PC-9 (cell line): ENCODE measurements at regions not wholly inside any gene's neighbourhood (a gene's known extent, or its start where the extent isn't known, plus 50 kb on each side); places are given as distances from the start of the nearest gene placed in this dataset.

Experiments
- BruUV-seq: library from RNA; stranded (reverse); fragments of 400-500 nt; replicated peaks from 2 replicates; lab custom pipeline; 2021; lab: Mats Ljungman, UMichigan
- CTCF ChIA-PET: fragments of 300-600 bp; sonication (Branson Sonifier 250); formaldehyde crosslinking; loops from one replicate; lab custom pipeline; 2022; ENCODE audit warnings: antibody characterized with exemption; lab: Charles Lee
- POLR2A ChIA-PET: fragments of 300-600 bp; sonication (Branson Sonifier 250); formaldehyde crosslinking; loops from one replicate; lab custom pipeline; 2022; ENCODE audit warnings: antibody characterized with exemption; ENCODE audit not compliant: unreplicated experiment; lab: Charles Lee
- DNase-seq, 2 experiments: peaks; one replicate each; pipeline versions ENCODE4 v3.0.0 to v3.0.0-alpha.2; 2015 to 2022; ENCODE audit warnings: mixed read lengths in 1 of 2
- H2AFZ ChIP-seq: fragments of 200-600 bp; sonication (generic); 2 replicates; pipeline ENCODE4 v1.8.1; 2017; ENCODE audit warnings: antibody characterized with exemption
- H3F3A ChIP-seq: fragments of 200-600 bp; sonication (generic); 2 replicates; pipeline ENCODE4 v1.8.1; 2017; ENCODE audit warnings: antibody characterized with exemption, mild to moderate bottlenecking, low read depth; ENCODE audit not compliant: insufficient read depth
- H3K27ac ChIP-seq: fragments of 200-600 bp; sonication (generic); 2 replicates; pipeline ENCODE4 v1.6.1; 2016; ENCODE audit warnings: mixed run types
- H3K27me3 ChIP-seq: fragments of 200-600 bp; sonication (generic); 2 replicates; pipeline ENCODE4 v1.6.1; 2016; ENCODE audit warnings: low read depth, mixed run types; ENCODE audit not compliant: insufficient read depth
- H3K36me3 ChIP-seq: fragments of 200-600 bp; sonication (generic); 2 replicates; pipeline ENCODE4 v1.6.1; 2016; ENCODE audit warnings: low read depth, mixed run types
- H3K4me1 ChIP-seq: fragments of 200-600 bp; sonication (generic); replicated peaks from 2 replicates; pipeline ENCODE4 v1.6.1; 2016; ENCODE audit warnings: mixed run types; ENCODE audit not compliant: insufficient read depth
- H3K4me2 ChIP-seq: fragments of 200-600 bp; sonication (generic); 2 replicates; pipeline ENCODE4 v1.6.1; 2017; ENCODE audit warnings: mixed run types
- H3K4me3 ChIP-seq: fragments of 200-600 bp; sonication (generic); 2 replicates; pipeline ENCODE4 v1.6.1; 2016; ENCODE audit warnings: mixed run types
- H3K79me2 ChIP-seq: fragments of 200-600 bp; sonication (generic); 2 replicates; pipeline ENCODE4 v1.6.1; 2017; ENCODE audit warnings: low read depth, mixed run types
- H3K9me2 ChIP-seq: fragments of 200-600 bp; sonication (generic); 2 replicates; pipeline ENCODE4 v1.8.1; 2017; ENCODE audit warnings: mild to moderate bottlenecking; ENCODE audit not compliant: insufficient read depth
- H3K9me3 ChIP-seq: fragments of 200-600 bp; sonication (generic); 2 replicates; pipeline ENCODE4 v1.8.1; 2016; ENCODE audit warnings: low read depth; ENCODE audit not compliant: insufficient read depth
- H4K20me1 ChIP-seq: fragments of 200-600 bp; sonication (generic); 2 replicates; pipeline ENCODE4 v1.8.1; 2017; ENCODE audit not compliant: insufficient read depth
- EZH2 ChIP-seq: fragments of 200-600 bp; sonication (generic); IDR thresholded peaks from 2 replicates; pipeline ENCODE4 v1.8.0; 2017; ENCODE audit warnings: antibody characterized with exemption, low read depth
- intact Hi-C: fragments of 100-400 bp; cut with micrococcal nuclease; formaldehyde crosslinking; loops from one replicate; pipeline ENCODE4 v1.10.0; 2022; ENCODE audit not compliant: unreplicated experiment
- TF ChIP-seq, protein P1 (sequence below): fragments of 200-600 bp; sonication (generic); conservative IDR thresholded peaks from 2 replicates; pipeline ENCODE4 v1.6.1; 2017; ENCODE audit warnings: mixed run types, antibody characterized with exemption, mild to moderate bottlenecking, moderate library complexity

DNA sequence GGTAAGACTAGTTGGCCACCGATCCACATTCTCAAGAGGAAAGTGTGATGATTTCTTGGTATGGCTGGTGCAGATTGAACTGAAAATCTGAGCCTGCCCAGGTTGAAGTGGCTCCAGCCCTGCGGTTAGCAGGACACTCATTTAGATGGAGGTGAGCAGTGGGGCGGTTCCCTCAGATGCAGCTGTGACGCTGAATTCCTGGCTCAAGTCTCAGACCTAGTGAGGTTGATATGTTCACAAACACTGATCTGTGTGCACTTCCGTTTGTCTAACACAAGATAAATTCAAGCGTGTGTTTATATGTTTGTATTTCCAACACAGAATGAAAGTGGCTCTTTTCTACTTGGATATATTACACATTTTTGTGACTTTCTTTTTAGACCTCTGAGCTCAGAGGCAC is 83.4 kb upstream of the FRMD1 start:
- Histone ChIP-seq H3K4me1 (no peaks in the 10 kb centered on the region), H3K9me2 (no peaks in the 10 kb centered on the region), H2AFZ (no peak overlapping the region), H3F3A (no peaks in the 10 kb centered on the region), H3K27ac (no peak overlapping the region), H4K20me1 (no peaks in the 10 kb centered on the region), H3K79me2 (no peaks in the 10 kb centered on the region), H3K4me2 (no peak overlapping the region), H3K36me3 (no peaks in the 10 kb centered on the region), H3K9me3 (no peaks in the 10 kb centered on the region), H3K27me3 (peaks cover 100% of the 10 kb centered on the region), H3K4me3 (no peak overlapping the region)
- ChIA-PET CTCF (no interaction called here), POLR2A (no interaction called here)
- BruUV-seq, result no TSS peak
- intact Hi-C loops, result no loop called here
- TF ChIP-seq, protein P1, sequence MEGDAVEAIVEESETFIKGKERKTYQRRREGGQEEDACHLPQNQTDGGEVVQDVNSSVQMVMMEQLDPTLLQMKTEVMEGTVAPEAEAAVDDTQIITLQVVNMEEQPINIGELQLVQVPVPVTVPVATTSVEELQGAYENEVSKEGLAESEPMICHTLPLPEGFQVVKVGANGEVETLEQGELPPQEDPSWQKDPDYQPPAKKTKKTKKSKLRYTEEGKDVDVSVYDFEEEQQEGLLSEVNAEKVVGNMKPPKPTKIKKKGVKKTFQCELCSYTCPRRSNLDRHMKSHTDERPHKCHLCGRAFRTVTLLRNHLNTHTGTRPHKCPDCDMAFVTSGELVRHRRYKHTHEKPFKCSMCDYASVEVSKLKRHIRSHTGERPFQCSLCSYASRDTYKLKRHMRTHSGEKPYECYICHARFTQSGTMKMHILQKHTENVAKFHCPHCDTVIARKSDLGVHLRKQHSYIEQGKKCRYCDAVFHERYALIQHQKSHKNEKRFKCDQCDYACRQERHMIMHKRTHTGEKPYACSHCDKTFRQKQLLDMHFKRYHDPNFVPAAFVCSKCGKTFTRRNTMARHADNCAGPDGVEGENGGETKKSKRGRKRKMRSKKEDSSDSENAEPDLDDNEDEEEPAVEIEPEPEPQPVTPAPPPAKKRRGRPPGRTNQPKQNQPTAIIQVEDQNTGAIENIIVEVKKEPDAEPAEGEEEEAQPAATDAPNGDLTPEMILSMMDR, result no peak
- no peak for TF ChIP-seq EZH2
- no peak for DNase-seq

GRCh38 chr6:168161371-168161750 is 82.3 kb upstream of the FRMD1 start:
- H3K27me3 ChIP-seq, result peaks cover 100% of the 10 kb centered on the region
- TF ChIP-seq, protein P1, result no peak
- no peak for TF ChIP-seq EZH2
- CTCF ChIA-PET, result no interaction called here

DNA sequence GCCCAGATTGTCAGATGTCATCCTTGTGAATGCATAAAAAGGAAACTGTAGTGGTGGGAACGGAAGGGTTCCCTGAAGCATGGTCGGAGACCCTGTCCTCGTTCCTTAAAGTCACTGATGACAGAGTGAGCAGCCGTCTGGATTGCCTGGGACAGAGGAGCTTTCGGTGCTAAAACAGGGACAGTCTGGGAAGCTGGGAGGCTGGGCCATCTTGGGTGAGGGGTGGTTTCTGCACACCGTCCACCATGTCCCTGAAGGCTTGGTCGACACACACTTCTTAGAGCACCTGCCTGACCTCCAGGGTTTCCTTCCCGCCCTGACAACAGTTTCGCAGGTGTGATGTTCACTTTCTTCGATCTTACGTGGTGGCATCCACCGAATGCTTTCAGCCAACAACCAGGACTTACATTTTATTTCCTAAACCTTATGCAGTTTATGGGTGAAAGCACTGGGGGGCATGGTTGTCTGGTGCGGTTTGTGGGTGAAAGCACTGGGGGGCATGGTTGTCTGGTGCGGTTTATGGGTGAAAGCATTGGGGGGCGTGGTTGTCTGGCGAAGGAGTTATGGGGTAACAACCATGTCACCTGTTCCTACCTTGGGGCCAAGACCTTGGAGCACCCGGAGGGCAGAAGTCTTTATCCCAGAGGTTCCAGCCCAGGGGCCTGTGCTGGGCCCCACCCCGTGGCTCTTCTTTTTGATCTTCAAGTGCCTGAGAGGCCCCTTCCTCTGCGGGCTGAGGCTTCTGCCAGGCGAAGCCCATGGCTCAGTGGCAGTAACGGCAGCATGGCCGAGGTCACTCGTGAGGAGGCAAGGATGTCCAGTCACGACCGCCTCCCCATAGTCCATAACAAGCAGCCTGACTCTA is 81.7 kb upstream of the FRMD1 start:
- Histone ChIP-seq H3K4me2 (no peak overlapping the region), H3K36me3 (no peaks in the 10 kb centered on the region), H3K9me2 (no peaks in the 10 kb centered on the region), H3K79me2 (no peaks in the 10 kb centered on the region), H3F3A (no peaks in the 10 kb centered on the region), H3K27me3 (peaks cover 100% of the 10 kb centered on the region), H4K20me1 (no peaks in the 10 kb centered on the region), H3K27ac (no peak overlapping the region), H3K4me3 (no peak overlapping the region), H2AFZ (no peak overlapping the region), H3K9me3 (no peaks in the 10 kb centered on the region), H3K4me1 (no peaks in the 10 kb centered on the region)
- DNase-seq, result no peak
- no TSS peak for BruUV-seq
- CTCF ChIA-PET, result no interaction called here
- TF ChIP-seq EZH2, result no peak
- TF ChIP-seq, protein P1, result no peak
- intact Hi-C loops, result no loop called here
- POLR2A ChIA-PET, result no interaction called here

More at GRCh38 chr6:168161371-168161750, 82.3 kb upstream of the FRMD1 start:
- Histone ChIP-seq H3K4me1 (no peaks in the 10 kb centered on the region), H3K9me3 (no peaks in the 10 kb centered on the region), H3K27ac (no peak overlapping the region), H3F3A (no peaks in the 10 kb centered on the region), H3K36me3 (no peaks in the 10 kb centered on the region), H3K4me3 (no peak overlapping the region), H2AFZ (no peak overlapping the region), H3K4me2 (no peak overlapping the region), H3K79me2 (no peaks in the 10 kb centered on the region), H3K9me2 (no peaks in the 10 kb centered on the region), H4K20me1 (no peaks in the 10 kb centered on the region)
- POLR2A ChIA-PET, result no interaction called here
- DNase-seq, result no peak
- no TSS peak for BruUV-seq
- intact Hi-C loops, result no loop called here
